ENCODE measurements at regions not wholly inside any gene's neighbourhood (a gene's known extent, or its start where the extent isn't known, plus 50 kb on each side); places are given as distances from the start of the nearest gene placed in this dataset.
A peak's percentile ranks its signal among the peaks of the same experiment; 100 is the strongest.

GRCh38 chr1:199279067-199279466 is 640.2 kb downstream of the PTPRC start:
- Histone ChIP-seq H3K4me2 (no peak overlapping the region), H3K27me3 (ENCODE audit: insufficient read depth, low read depth) (peaks cover 22% of the 10 kb centered on the region; the same call in 1 of the 2 replicates), H3K27ac (no peak overlapping the region), H2AFZ (ENCODE audit: low read depth) (no peak overlapping the region), H3K4me1 (ENCODE audit: low read depth, poor library complexity, severe bottlenecking) (peaks cover 22% of the 10 kb centered on the region), H3K9ac (no peak overlapping the region), H3K36me3 (ENCODE audit: insufficient read depth) (no peaks in the 10 kb centered on the region), H4K20me1 (ENCODE audit: insufficient read depth) (no peaks in the 10 kb centered on the region), H3K4me3 (IDR thresholded peaks at IDR 0.05; ENCODE audit: insufficient read depth, low read depth, low read length) (no peak overlapping the region), H3K79me2 (ENCODE audit: insufficient read depth, low read depth) (no peaks in the 10 kb centered on the region)
- no peak for TF ChIP-seq CTCF (conservative IDR thresholded peaks at IDR 0.05; ENCODE audit: low read depth, low read length)

GRCh38 chr1:199279872-199280645 is 641.2 kb downstream of the PTPRC start:
- no peaks in the 10 kb centered on the region for H4K20me1 ChIP-seq (ENCODE audit: insufficient read depth)
- no peak overlapping the region for H3K27ac ChIP-seq
- H3K79me2 ChIP-seq (ENCODE audit: insufficient read depth, low read depth): no peaks in the 10 kb centered on the region
- peaks cover 26% of the 10 kb centered on the region for H3K4me1 ChIP-seq (ENCODE audit: low read depth, poor library complexity, severe bottlenecking)
- no peak overlapping the region for H3K4me3 ChIP-seq (IDR thresholded peaks at IDR 0.05; ENCODE audit: insufficient read depth, low read depth, low read length)
- TF ChIP-seq CTCF (conservative IDR thresholded peaks at IDR 0.05; ENCODE audit: low read depth, low read length): no peak
- H3K36me3 ChIP-seq (ENCODE audit: insufficient read depth): no peaks in the 10 kb centered on the region
- no peak overlapping the region for H2AFZ ChIP-seq (ENCODE audit: low read depth)
- no peak overlapping the region for H3K4me2 ChIP-seq
- peaks cover 32% of the 10 kb centered on the region; the same call in 1 of the 2 replicates for H3K27me3 ChIP-seq (ENCODE audit: insufficient read depth, low read depth)
- H3K9ac ChIP-seq: no peak overlapping the region

- peaks cover 20% of the 10 kb centered on the region for H3K4me1 ChIP-seq (ENCODE audit: low read depth, poor library complexity, severe bottlenecking)
- peaks cover 55% of the 10 kb centered on the region; the same call in 1 of the 2 replicates for H3K27me3 ChIP-seq (ENCODE audit: insufficient read depth, low read depth)
- no peak overlapping the region for H3K27ac ChIP-seq
- no peaks in the 10 kb centered on the region for H3K79me2 ChIP-seq (ENCODE audit: insufficient read depth, low read depth)
- no peak overlapping the region for H3K4me2 ChIP-seq
- H3K4me3 ChIP-seq (IDR thresholded peaks at IDR 0.05; ENCODE audit: insufficient read depth, low read depth, low read length): no peak overlapping the region
- TF ChIP-seq CTCF (conservative IDR thresholded peaks at IDR 0.05; ENCODE audit: low read depth, low read length): no peak
- no peak overlapping the region for H2AFZ ChIP-seq (ENCODE audit: low read depth)
- no peaks in the 10 kb centered on the region for H3K36me3 ChIP-seq (ENCODE audit: insufficient read depth)
- H3K9ac ChIP-seq: no peak overlapping the region
- H4K20me1 ChIP-seq (ENCODE audit: insufficient read depth): no peaks in the 10 kb centered on the region
Measured at GRCh38 chr1:199282751-199283305, 644.0 kb downstream of the PTPRC start.

DNA sequence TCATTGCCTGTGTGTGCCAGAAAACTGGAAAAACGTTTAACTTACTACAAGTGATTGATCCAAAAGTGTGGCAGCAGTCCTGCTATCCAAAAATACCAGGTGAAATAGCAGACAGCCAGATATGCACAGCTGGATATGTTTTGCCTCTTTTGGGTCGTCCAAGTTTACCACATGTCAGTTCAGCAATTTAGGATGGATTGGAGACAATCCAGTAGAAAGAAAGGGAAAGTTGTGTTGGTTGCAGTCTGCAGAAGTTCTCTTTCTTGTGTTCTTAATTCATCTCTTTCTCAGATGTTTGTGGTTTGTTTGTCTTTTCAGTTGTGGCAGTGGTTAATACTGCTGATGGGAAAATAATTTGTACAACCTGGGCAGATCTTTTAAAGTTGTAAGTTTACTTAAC is 645.0 kb downstream of the PTPRC start:
- Histone ChIP-seq H2AFZ (ENCODE audit: low read depth) (no peak overlapping the region), H3K79me2 (ENCODE audit: insufficient read depth, low read depth) (no peaks in the 10 kb centered on the region), H3K4me3 (IDR thresholded peaks at IDR 0.05; ENCODE audit: insufficient read depth, low read depth, low read length) (no peak overlapping the region), H3K27me3 (ENCODE audit: insufficient read depth, low read depth) (peaks cover 55% of the 10 kb centered on the region; the same call in 1 of the 2 replicates), H3K27ac (no peak overlapping the region), H3K4me2 (peak overlapping the region; percentile 14; the same call in 1 of the 2 replicates), H3K36me3 (ENCODE audit: insufficient read depth) (no peaks in the 10 kb centered on the region), H4K20me1 (ENCODE audit: insufficient read depth) (no peaks in the 10 kb centered on the region), H3K4me1 (ENCODE audit: low read depth, poor library complexity, severe bottlenecking) (peaks cover 20% of the 10 kb centered on the region), H3K9ac (no peak overlapping the region)
- no peak for TF ChIP-seq CTCF (conservative IDR thresholded peaks at IDR 0.05; ENCODE audit: low read depth, low read length)
